HepG2 (cell line): ENCODE measurements at regions not wholly inside any gene's neighbourhood (a gene's known extent, or its start where the extent isn't known, plus 50 kb on each side); places are given as distances from the start of the nearest gene placed in this dataset.

Experiments used
- ATAC-seq: fragments of 200-7000 bp; cut with Tn5 transposase; 3 replicates; pipeline ENCODE4 v1.9.1; 2020; ENCODE audit warnings: mild to moderate bottlenecking, moderate library complexity
- BruUV-seq: library from RNA; stranded (reverse); fragments of 400-500 nt; replicated peaks from 2 replicates; lab custom pipeline; 2021; lab: Mats Ljungman, UMichigan
- CTCF ChIA-PET: fragments of 300-600 bp; formaldehyde crosslinking; extraction: SDS; loops from one replicate; lab custom pipeline; 2021; ENCODE audit warnings: low total read pairs, inconsistent platforms, low intra/inter-chr PET ratio; lab: Yijun Ruan, JAX
- POLR2A ChIA-PET: fragments of 350-600 bp; sonication (Branson Sonifier 250); formaldehyde crosslinking; loops from one replicate; lab custom pipeline; 2020; ENCODE audit warnings: antibody characterized with exemption, inconsistent platforms; lab: Yijun Ruan, JAX
- DNase-seq: peaks from one replicate; pipeline ENCODE4 v3.0.0-alpha.2; 2015; ENCODE audit warnings: low spot score
- FAIRE-seq: peaks from 3 replicates; lab custom pipeline; 2011; peaks lifted over from hg19 to GRCh38; lab: Jason Lieb, UNC
- H2AFZ ChIP-seq: one replicate; pipeline ENCODE4 v1.6.1; 2011; ENCODE audit warnings: low read length, inconsistent platforms
- H3K27ac ChIP-seq: fragments of 300-600 bp; 3 replicates; pipeline ENCODE4 v1.8.0; 2011; ENCODE audit warnings: mixed run types, mild to moderate bottlenecking, mixed read lengths, low read length, inconsistent platforms; ENCODE audit not compliant: insufficient read depth; ENCODE audit errors: extremely low read length
- H3K27me3 ChIP-seq, 2 experiments: fragments of 200-600 bp in 1 of 2; 2 replicates in 1 of 2; 3 replicates in 1 of 2; pipeline versions ENCODE4 v1.6.0 to v1.8.0; 2011; ENCODE audit warnings: low read length in 2 of 2, mild to moderate bottlenecking in 2 of 2, moderate library complexity in 2 of 2, inconsistent platforms in 1 of 2; ENCODE audit not compliant: insufficient read depth in 2 of 2, control insufficient read depth in 1 of 2
- H3K36me3 ChIP-seq, 2 experiments: fragments of 200-600 bp in 1 of 2; replicated peaks in 1 of 2; 2 replicates in 1 of 2; 3 replicates in 1 of 2; pipeline versions ENCODE4 v1.5.1 to v1.8.0; 2011; ENCODE audit warnings: low read length in 2 of 2, inconsistent platforms in 1 of 2; ENCODE audit not compliant: insufficient read depth in 2 of 2, control insufficient read depth in 1 of 2
- H3K4me1 ChIP-seq: 2 replicates; pipeline ENCODE4 v1.5.1; 2012; ENCODE audit warnings: low read length, inconsistent platforms; ENCODE audit not compliant: insufficient read depth
- H3K4me2 ChIP-seq: 2 replicates; pipeline ENCODE4 v1.6.0; 2011; ENCODE audit warnings: low read depth, low read length, inconsistent platforms
- H3K4me3 ChIP-seq, 3 experiments: fragments of 200-600 bp in 1 of 3; sonication (generic), shearing (Covaris generic) in 1 of 3; replicated peaks in 1 of 3; 2 replicates each; pipeline ENCODE4 v1.5.1; 2011 to 2016; ENCODE audit warnings: low read length in 3 of 3, inconsistent platforms in 2 of 3, low read depth in 2 of 3, mild to moderate bottlenecking in 2 of 3, control low read depth in 1 of 3, mixed read lengths in 1 of 3; ENCODE audit not compliant: insufficient read depth in 1 of 3
- H3K79me2 ChIP-seq: one replicate; pipeline ENCODE4 v1.6.1; 2011; ENCODE audit warnings: low read length, inconsistent platforms; ENCODE audit not compliant: insufficient read depth
- H3K9ac ChIP-seq: 2 replicates; pipeline ENCODE4 v1.6.0; 2011; ENCODE audit warnings: mild to moderate bottlenecking, low read depth, low read length, inconsistent platforms; ENCODE audit not compliant: insufficient read depth
- H3K9me3 ChIP-seq: 2 replicates; pipeline ENCODE4 v1.5.1; 2012; ENCODE audit warnings: mild to moderate bottlenecking, low read length
- H4K20me1 ChIP-seq: 2 replicates; pipeline ENCODE4 v1.6.0; 2011; ENCODE audit warnings: inconsistent platforms, mild to moderate bottlenecking, low read length, moderate library complexity; ENCODE audit not compliant: insufficient read depth
- ZNF441 ChIP-seq: sonication (generic); formaldehyde crosslinking; IDR thresholded peaks from 2 replicates; pipeline ENCODE4 v1.7.0; 2021; ENCODE audit warnings: missing genetic modification reagents, borderline replicate concordance
- ZNF512B ChIP-seq: sonication (generic); formaldehyde crosslinking; IDR thresholded peaks from 2 replicates; pipeline ENCODE4 v1.5.1; 2020; ENCODE audit warnings: missing genetic modification reagents, mild to moderate bottlenecking, borderline replicate concordance
- ZNF552 ChIP-seq: sonication (generic); formaldehyde crosslinking; IDR thresholded peaks from 2 replicates; pipeline ENCODE4 v1.9.0; 2022; ENCODE audit warnings: missing genetic modification reagents, mild to moderate bottlenecking, borderline replicate concordance
- ZNF800 ChIP-seq: sonication (generic); formaldehyde crosslinking; IDR thresholded peaks from 2 replicates; pipeline ENCODE4 v1.4.0; 2020; ENCODE audit warnings: missing genetic modification reagents
- WGBS: methylation state at CpG from one replicate; pipeline ENCODE4 v1.1.6; 2017; ENCODE audit warnings: low lambda C conversion rate; 5-methylcytosine and 5-hydroxymethylcytosine counted together
- in situ Hi-C: cut with HindIII; loops from 2 replicates; pipeline ENCODE4 v1.10.0; 2017; ENCODE audit warnings: low pct_unique_long_range_greater_than_20kb; ENCODE audit not compliant: extremely low pct_ligation_motif_present
- intact Hi-C: fragments of 100-400 bp; cut with micrococcal nuclease; formaldehyde crosslinking; loops from one replicate; pipeline ENCODE4 v1.10.0; 2022; ENCODE audit not compliant: unreplicated experiment

GRCh38 chr5:51838459-51838858 is 455.2 kb downstream of the ISL1 start:
- H3K27ac ChIP-seq: no peak overlapping the region
- H3K9ac ChIP-seq: no peak overlapping the region
- ChIA-PET CTCF (no interaction called here), POLR2A (no interaction called here)
- ATAC-seq: no peak
- TF ChIP-seq ZNF552 (CRISPR knock-in tag) (no peak), ZNF800 (CRISPR knock-in tag) (no peak), ZNF512B (CRISPR knock-in tag) (no peak), ZNF441 (CRISPR knock-in tag) (no peak)
- H2AFZ ChIP-seq: no peak overlapping the region
- no peak overlapping the region for H3K4me2 ChIP-seq
- in situ Hi-C loops (no loop called here), intact Hi-C loops (no loop called here)
- no peaks in the 10 kb centered on the region for H3K36me3 ChIP-seq
- FAIRE-seq: no peak
- no peaks in the 10 kb centered on the region; a peak in 1 of 5 replicates for H3K27me3 ChIP-seq
- no peaks in the 10 kb centered on the region for H3K4me1 ChIP-seq
- WGBS: 6% methylated on average over 2 of the region's 2 CpGs
- no peak for DNase-seq
- H3K79me2 ChIP-seq: no peaks in the 10 kb centered on the region
- no TSS peak for BruUV-seq
- no peaks in the 10 kb centered on the region for H4K20me1 ChIP-seq
- no peak overlapping the region for H3K4me3 ChIP-seq
- no peaks in the 10 kb centered on the region for H3K9me3 ChIP-seq
